ENCODE measurements at regions not wholly inside any gene's neighbourhood (a gene's known extent, or its start where the extent isn't known, plus 50 kb on each side); places are given as distances from the start of the nearest gene placed in this dataset.

DNA sequence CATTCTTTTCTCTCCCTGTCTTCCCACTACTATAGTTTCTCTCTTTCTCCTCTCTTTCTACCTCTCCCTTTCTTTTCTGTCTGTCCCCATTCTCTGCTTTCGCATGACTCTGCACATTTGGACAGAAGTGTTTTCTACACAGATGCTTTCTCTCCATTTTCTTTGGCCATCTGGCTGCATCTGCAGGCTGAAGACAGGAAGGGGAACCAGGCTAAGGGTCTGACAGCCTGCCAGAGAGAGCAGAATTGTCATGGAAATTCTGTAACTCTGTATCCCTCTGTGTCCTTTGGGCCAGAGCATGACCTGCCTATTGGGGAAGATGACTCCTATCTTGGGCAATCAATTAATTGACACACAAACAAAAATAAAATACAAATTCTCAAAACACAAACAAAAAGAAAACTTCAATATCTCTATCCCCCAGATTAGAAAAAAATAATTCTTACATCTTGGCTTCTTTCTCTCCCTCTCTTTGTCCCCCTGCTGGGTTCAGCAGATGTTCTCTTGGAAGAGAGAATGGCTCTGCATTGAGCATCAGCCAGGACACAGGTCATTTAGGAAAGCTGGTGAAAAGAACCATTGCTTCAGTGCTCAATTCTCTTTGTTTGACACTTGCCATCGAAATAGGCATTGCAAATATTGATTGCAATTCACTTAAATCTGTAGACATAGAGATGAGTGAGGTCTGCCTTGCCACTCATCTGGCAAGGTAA, 415.9 kb upstream of the KLF4 start:
- no peak for DNase-seq (ENCODE audit: low spot score)
- TF ChIP-seq, protein P1, sequence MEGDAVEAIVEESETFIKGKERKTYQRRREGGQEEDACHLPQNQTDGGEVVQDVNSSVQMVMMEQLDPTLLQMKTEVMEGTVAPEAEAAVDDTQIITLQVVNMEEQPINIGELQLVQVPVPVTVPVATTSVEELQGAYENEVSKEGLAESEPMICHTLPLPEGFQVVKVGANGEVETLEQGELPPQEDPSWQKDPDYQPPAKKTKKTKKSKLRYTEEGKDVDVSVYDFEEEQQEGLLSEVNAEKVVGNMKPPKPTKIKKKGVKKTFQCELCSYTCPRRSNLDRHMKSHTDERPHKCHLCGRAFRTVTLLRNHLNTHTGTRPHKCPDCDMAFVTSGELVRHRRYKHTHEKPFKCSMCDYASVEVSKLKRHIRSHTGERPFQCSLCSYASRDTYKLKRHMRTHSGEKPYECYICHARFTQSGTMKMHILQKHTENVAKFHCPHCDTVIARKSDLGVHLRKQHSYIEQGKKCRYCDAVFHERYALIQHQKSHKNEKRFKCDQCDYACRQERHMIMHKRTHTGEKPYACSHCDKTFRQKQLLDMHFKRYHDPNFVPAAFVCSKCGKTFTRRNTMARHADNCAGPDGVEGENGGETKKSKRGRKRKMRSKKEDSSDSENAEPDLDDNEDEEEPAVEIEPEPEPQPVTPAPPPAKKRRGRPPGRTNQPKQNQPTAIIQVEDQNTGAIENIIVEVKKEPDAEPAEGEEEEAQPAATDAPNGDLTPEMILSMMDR (IDR thresholded peaks at IDR 0.05; ENCODE audit: extremely low read depth, missing control alignments): no peak

- DNase-seq (ENCODE audit: low spot score): no peak
- TF ChIP-seq, protein P1 (IDR thresholded peaks at IDR 0.05; ENCODE audit: extremely low read depth, missing control alignments): no peak
Measured at GRCh38 chr9:107899961-107900330, 410.4 kb upstream of the KLF4 start.

GRCh38 chr9:107898761-107899160, 409.2 kb upstream of the KLF4 start:
- TF ChIP-seq, protein P1 (IDR thresholded peaks at IDR 0.05; ENCODE audit: extremely low read depth, missing control alignments): no peak
- DNase-seq (ENCODE audit: low spot score): no peak

DNA sequence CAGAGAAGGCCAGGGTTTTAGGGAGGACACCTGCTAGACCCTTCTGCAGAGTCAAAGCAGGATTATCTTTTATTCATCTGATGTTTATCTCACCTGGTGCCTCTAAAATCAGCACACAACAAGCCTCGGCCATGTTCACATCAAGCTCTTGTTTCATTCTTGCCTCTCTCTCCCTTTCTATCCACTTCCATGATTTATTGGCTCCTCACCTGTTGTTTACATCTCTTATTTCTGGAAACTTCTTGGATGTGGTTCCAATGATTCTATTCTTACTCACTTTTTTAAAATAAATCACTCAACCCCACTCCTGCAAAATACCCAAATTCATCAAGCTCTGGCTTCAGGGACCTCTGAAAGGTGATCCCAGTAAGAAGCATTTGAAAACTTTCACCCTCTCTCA, 407.0 kb upstream of the KLF4 start:
- TF ChIP-seq, protein P1 (IDR thresholded peaks at IDR 0.05; ENCODE audit: extremely low read depth, missing control alignments): no peak
- no peak for DNase-seq (ENCODE audit: low spot score)

DNA sequence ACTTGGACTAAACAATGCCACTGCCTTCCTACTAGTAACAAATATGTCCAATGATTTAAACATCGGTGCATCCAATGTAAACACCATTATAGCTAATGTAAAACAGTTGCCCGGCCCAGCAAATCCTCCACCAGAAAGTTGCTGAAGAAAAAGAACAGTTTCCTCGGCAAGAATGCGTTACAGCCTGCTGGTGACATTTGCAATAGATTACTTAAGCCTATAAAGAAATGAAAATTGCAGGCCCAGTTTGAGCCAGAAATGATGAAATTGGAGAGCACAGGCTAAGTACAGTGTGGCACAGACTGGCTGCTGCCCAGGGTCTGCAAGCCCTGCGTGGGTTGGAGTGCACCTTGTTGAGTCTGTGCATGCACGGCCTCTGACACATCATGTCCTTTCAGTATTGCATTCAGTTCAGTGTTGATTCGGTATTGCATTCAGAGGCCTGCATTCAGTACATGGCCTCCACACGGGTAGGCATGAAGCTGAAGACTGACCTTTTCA, 406.0 kb upstream of the KLF4 start:
- DNase-seq (ENCODE audit: low spot score): no peak
- TF ChIP-seq, protein P1 (IDR thresholded peaks at IDR 0.05; ENCODE audit: extremely low read depth, missing control alignments): no peak

DNA sequence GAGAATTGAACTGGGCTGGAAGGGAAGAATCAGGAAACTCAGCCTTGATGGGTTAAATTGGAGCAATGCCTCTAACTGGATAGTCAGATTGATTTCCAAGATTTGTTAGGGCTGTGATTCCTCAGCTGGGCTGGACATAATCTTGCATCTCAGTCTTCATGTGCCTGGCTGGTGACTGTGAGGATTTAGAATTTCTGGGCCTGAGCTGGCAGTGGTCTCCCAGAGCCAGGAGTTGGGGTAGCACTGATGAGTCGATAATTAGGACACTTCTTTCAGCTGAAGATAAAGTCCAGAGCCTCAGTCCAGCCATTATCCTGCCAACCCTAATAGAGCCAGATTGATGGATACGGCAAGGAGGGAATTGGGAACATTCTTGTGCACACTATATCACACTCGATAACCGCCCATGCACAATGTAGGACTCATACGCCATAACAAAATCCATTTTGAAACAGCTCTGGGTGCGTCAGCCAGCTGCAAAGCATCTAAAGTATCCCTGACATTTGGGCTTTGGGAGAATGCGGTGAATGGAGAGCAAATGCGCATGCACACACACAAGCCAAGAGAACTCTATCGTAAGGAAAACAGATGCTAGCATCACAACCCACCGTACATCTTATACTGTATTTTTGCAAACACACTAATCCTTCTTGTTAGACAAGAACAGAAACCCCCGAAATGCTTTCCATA, 405.1 kb upstream of the KLF4 start:
- TF ChIP-seq, protein P1 (IDR thresholded peaks at IDR 0.05; ENCODE audit: extremely low read depth, missing control alignments): no peak
- DNase-seq (ENCODE audit: low spot score): no peak

- TF ChIP-seq, protein P1 (IDR thresholded peaks at IDR 0.05; ENCODE audit: extremely low read depth, missing control alignments): no peak
- DNase-seq (ENCODE audit: low spot score): no peak
Measured at GRCh38 chr9:107890921-107891465, 401.4 kb upstream of the KLF4 start.
